ENCODE measurements at regions not wholly inside any gene's neighbourhood (a gene's known extent, or its start where the extent isn't known, plus 50 kb on each side); places are given as distances from the start of the nearest gene placed in this dataset.

DNA sequence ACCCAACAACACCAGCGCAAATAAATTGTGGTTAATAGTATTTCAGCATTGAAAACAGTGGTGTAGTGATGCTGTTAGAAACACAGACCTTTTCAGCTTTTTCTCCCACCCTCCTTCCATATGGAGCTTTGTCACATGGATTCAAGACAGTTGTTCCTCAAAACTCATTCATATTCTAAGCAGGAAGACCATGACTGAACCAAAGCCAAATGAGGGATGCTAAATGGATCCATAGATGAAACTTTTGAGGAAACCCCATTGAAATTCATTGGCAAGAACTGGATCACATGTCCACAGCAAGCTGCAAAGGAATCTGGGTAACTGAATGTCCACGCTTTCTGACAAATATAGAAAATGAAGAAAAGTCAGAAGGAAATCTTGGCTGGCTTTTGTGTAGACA is 615.1 kb upstream of the NETO1 start:
- Histone ChIP-seq H3K4me1 (ENCODE audit: insufficient read depth) (no peaks in the 10 kb centered on the region), H2AFZ (no peak overlapping the region), H3K4me2 (no peak overlapping the region), H3K9me2 (replicated peaks; ENCODE audit: insufficient read depth) (no peaks in the 10 kb centered on the region), H3K27me3 (no peaks in the 10 kb centered on the region), H3K4me3 (no peak overlapping the region), H3K36me3 (replicated peaks; ENCODE audit: insufficient read depth, low read depth) (no peaks in the 10 kb centered on the region), H3K79me2 (no peaks in the 10 kb centered on the region), H3K9me3 (ENCODE audit: low read depth) (no peaks in the 10 kb centered on the region), H3K27ac (no peak overlapping the region), H4K20me1 (ENCODE audit: insufficient read depth, poor library complexity, severe bottlenecking) (no peaks in the 10 kb centered on the region)
- TF ChIP-seq EZH2 (IDR thresholded peaks at IDR 0.05; ENCODE audit: borderline replicate concordance) (no peak), CTCF (IDR thresholded peaks at IDR 0.05; ENCODE audit: poor library complexity) (no peak), EZH2phosphoT487 (IDR thresholded peaks at IDR 0.05; ENCODE audit: low read depth, severe bottlenecking, unreplicated experiment) (no peak)
- WGBS (ENCODE audit: low lambda C conversion rate, missing lambda C conversion rate): 98% methylated on average over 2 of the region's 2 CpGs
- no peak for DNase-seq (ENCODE audit: low spot score)

DNA sequence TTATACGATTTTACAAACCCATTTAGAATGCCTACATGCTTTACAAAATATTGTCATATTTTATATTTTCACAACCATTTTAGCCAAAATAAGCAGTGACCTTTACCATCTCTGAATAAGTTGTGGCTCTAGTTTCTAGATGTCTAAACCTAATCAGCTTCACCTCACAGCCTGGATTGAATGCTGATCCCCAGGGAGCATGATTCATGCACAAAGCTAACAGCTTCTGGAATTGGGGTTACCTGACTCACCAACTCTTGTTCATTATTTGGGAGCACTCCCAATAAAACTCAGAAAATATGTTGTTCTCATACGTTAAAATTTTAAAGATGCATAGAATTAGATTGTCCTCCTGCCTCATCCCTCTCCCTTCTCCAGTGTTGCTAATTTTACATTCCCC is 611.7 kb upstream of the NETO1 start:
- H3K4me3 ChIP-seq: no peak overlapping the region
- no peak for DNase-seq (ENCODE audit: low spot score)
- no peak overlapping the region for H3K27ac ChIP-seq
- H3K36me3 ChIP-seq (replicated peaks; ENCODE audit: insufficient read depth, low read depth): no peaks in the 10 kb centered on the region
- H2AFZ ChIP-seq: no peak overlapping the region
- no peaks in the 10 kb centered on the region for H3K9me3 ChIP-seq (ENCODE audit: low read depth)
- no peaks in the 10 kb centered on the region for H3K4me1 ChIP-seq (ENCODE audit: insufficient read depth)
- no peaks in the 10 kb centered on the region for H3K27me3 ChIP-seq
- H3K4me2 ChIP-seq: no peak overlapping the region
- no peaks in the 10 kb centered on the region for H3K79me2 ChIP-seq
- WGBS (ENCODE audit: low lambda C conversion rate, missing lambda C conversion rate): 77% methylated on average over 2 of the region's 2 CpGs
- no peak for TF ChIP-seq CTCF (IDR thresholded peaks at IDR 0.05; ENCODE audit: poor library complexity)
- TF ChIP-seq EZH2phosphoT487 (IDR thresholded peaks at IDR 0.05; ENCODE audit: low read depth, severe bottlenecking, unreplicated experiment): no peak
- TF ChIP-seq EZH2 (IDR thresholded peaks at IDR 0.05; ENCODE audit: borderline replicate concordance): no peak
- H4K20me1 ChIP-seq (ENCODE audit: insufficient read depth, poor library complexity, severe bottlenecking): no peaks in the 10 kb centered on the region
- no peaks in the 10 kb centered on the region for H3K9me2 ChIP-seq (replicated peaks; ENCODE audit: insufficient read depth)

DNA sequence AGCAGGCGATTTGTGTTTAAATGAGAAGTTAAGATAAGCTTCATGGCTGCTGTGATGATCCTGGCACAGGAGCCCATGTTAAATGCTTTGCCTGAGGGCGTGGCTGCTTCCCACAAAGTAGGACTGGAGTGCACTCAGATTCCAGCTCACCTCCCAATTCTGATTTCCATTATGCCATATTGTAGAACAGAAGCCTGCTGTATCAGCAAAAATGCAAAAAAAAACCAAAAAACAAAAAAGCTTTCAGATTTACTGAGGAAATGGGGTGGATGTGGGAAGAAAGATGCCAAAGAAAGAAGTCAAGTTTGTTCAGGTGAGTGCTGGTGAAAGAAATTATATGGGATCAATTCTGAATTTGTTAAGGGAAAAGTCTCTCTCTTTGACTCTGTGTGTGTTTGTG is 610.4 kb upstream of the NETO1 start:
- Histone ChIP-seq H3K36me3 (replicated peaks; ENCODE audit: insufficient read depth, low read depth) (no peaks in the 10 kb centered on the region), H3K9me2 (replicated peaks; ENCODE audit: insufficient read depth) (no peaks in the 10 kb centered on the region), H4K20me1 (ENCODE audit: insufficient read depth, poor library complexity, severe bottlenecking) (no peaks in the 10 kb centered on the region), H3K4me1 (ENCODE audit: insufficient read depth) (no peaks in the 10 kb centered on the region), H3K9me3 (ENCODE audit: low read depth) (no peaks in the 10 kb centered on the region), H3K4me2 (no peak overlapping the region), H3K4me3 (no peak overlapping the region), H3K27me3 (no peaks in the 10 kb centered on the region), H3K79me2 (no peaks in the 10 kb centered on the region), H2AFZ (no peak overlapping the region), H3K27ac (no peak overlapping the region)
- DNase-seq (ENCODE audit: low spot score): no peak
- TF ChIP-seq EZH2 (IDR thresholded peaks at IDR 0.05; ENCODE audit: borderline replicate concordance) (no peak), CTCF (IDR thresholded peaks at IDR 0.05; ENCODE audit: poor library complexity) (no peak), EZH2phosphoT487 (IDR thresholded peaks at IDR 0.05; ENCODE audit: low read depth, severe bottlenecking, unreplicated experiment) (no peak)
- 81% methylated on average over 2 of the region's 2 CpGs for WGBS (ENCODE audit: low lambda C conversion rate, missing lambda C conversion rate)

DNA sequence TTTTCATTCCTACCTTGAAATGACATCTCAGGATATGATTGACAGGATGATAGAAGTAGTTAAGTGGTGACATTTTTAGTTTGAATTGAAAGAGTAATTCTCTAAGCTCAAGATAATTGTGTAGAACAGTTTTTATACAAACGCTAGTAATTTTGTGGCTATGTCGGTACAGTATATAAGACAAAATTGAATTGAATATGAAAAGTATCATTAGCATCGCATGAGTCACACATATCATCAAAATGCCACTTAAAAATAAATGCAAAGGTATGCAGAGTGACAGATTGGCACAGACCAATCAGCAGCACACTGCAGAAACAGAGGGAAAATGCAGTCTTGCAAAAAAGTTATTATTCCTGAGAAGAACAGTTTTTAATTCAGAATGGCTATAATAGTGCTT is 608.2 kb upstream of the NETO1 start:
- no peak overlapping the region for H2AFZ ChIP-seq
- H3K4me1 ChIP-seq (ENCODE audit: insufficient read depth): no peaks in the 10 kb centered on the region
- H3K4me2 ChIP-seq: no peak overlapping the region
- DNase-seq (ENCODE audit: low spot score): no peak
- H3K27ac ChIP-seq: no peak overlapping the region
- no peak for TF ChIP-seq CTCF (IDR thresholded peaks at IDR 0.05; ENCODE audit: poor library complexity)
- TF ChIP-seq EZH2phosphoT487 (IDR thresholded peaks at IDR 0.05; ENCODE audit: low read depth, severe bottlenecking, unreplicated experiment): no peak
- TF ChIP-seq EZH2 (IDR thresholded peaks at IDR 0.05; ENCODE audit: borderline replicate concordance): no peak
- no peaks in the 10 kb centered on the region for H3K79me2 ChIP-seq
- H3K36me3 ChIP-seq (replicated peaks; ENCODE audit: insufficient read depth, low read depth): no peaks in the 10 kb centered on the region
- 94% methylated on average over 3 of the region's 3 CpGs for WGBS (ENCODE audit: low lambda C conversion rate, missing lambda C conversion rate)
- no peak overlapping the region for H3K4me3 ChIP-seq
- no peaks in the 10 kb centered on the region for H3K9me2 ChIP-seq (replicated peaks; ENCODE audit: insufficient read depth)
- no peaks in the 10 kb centered on the region for H3K27me3 ChIP-seq
- no peaks in the 10 kb centered on the region for H3K9me3 ChIP-seq (ENCODE audit: low read depth)
- H4K20me1 ChIP-seq (ENCODE audit: insufficient read depth, poor library complexity, severe bottlenecking): no peaks in the 10 kb centered on the region

Data from hepatocyte (in vitro differentiated cells).